Panc1 (cell line): ENCODE measurements at regions not wholly inside any gene's neighbourhood (a gene's known extent, or its start where the extent isn't known, plus 50 kb on each side); places are given as distances from the start of the nearest gene placed in this dataset.

ENCODE experiments used
- ATAC-seq: fragments of 200-7000 bp; cut with Tn5 transposase; 2 replicates; pipeline ENCODE4 v1.9.1; 2020; ENCODE audit warnings: mild to moderate bottlenecking, moderate library complexity
- BruUV-seq: library from RNA; stranded (reverse); fragments of 400-500 nt; replicated peaks from 2 replicates; lab custom pipeline; 2021; lab: Mats Ljungman, UMichigan
- CTCF ChIA-PET: fragments of 300-600 bp; sonication (Branson Sonifier 250); formaldehyde crosslinking; loops from one replicate; lab custom pipeline; 2022; ENCODE audit warnings: antibody characterized with exemption; lab: Charles Lee
- POLR2A ChIA-PET: fragments of 300-600 bp; sonication (Branson Sonifier 250); formaldehyde crosslinking; loops from one replicate; lab custom pipeline; 2022; ENCODE audit warnings: antibody characterized with exemption; lab: Charles Lee
- DNase-seq: peaks from one replicate; pipeline ENCODE4 v3.0.0-alpha.2; 2010; ENCODE audit warnings: low read depth, low spot score
- H3K27ac ChIP-seq: 2 replicates; pipeline ENCODE4 v1.5.1; 2011; ENCODE audit warnings: mild to moderate bottlenecking, low read length, inconsistent platforms
- H3K27me3 ChIP-seq: fragments of 200-500 bp; sonication (Bioruptor generic); 2 replicates; pipeline ENCODE4 v1.6.0; 2014; ENCODE audit warnings: low read length, inconsistent platforms; ENCODE audit not compliant: control insufficient read depth, insufficient read depth
- H3K36me3 ChIP-seq: fragments of 200-500 bp; sonication (Bioruptor generic); 2 replicates; pipeline ENCODE4 v1.5.1; 2014; ENCODE audit warnings: inconsistent platforms, mild to moderate bottlenecking, low read length, moderate library complexity; ENCODE audit not compliant: control insufficient read depth, insufficient read depth
- H3K4me1 ChIP-seq: 2 replicates; pipeline ENCODE4 v1.5.1; 2011; ENCODE audit warnings: inconsistent platforms, mild to moderate bottlenecking, low read length, moderate library complexity; ENCODE audit not compliant: control insufficient read depth, insufficient read depth
- H3K4me3 ChIP-seq, 2 experiments: 2 replicates each; pipeline ENCODE4 v1.5.1; 2011 to 2012; ENCODE audit warnings: low read depth in 2 of 2, low read length in 2 of 2, mild to moderate bottlenecking in 2 of 2, inconsistent platforms in 1 of 2, moderate library complexity in 1 of 2
- H3K9me3 ChIP-seq: fragments of 200-500 bp; sonication (Bioruptor generic); 2 replicates; pipeline ENCODE4 v1.5.1; 2014; ENCODE audit warnings: low read depth, mild to moderate bottlenecking, inconsistent platforms, low read length, moderate library complexity; ENCODE audit not compliant: control insufficient read depth, insufficient read depth
- CTCF ChIP-seq: fragments of 450-650 bp; IDR thresholded peaks from 2 replicates; pipeline ENCODE4 v1.5.1; 2017; ENCODE audit warnings: mild to moderate bottlenecking
- POLR2AphosphoS5 ChIP-seq: IDR thresholded peaks from 2 replicates; pipeline ENCODE4 v1.6.1; 2012; ENCODE audit warnings: mild to moderate bottlenecking, low read depth, low read length, moderate library complexity
- REST ChIP-seq, 2 experiments: IDR thresholded peaks; 2 replicates each; pipeline ENCODE4 v1.6.1; 2011 to 2012; ENCODE audit warnings: low read depth in 2 of 2, control low read depth in 1 of 2, low read length in 1 of 2, mild to moderate bottlenecking in 1 of 2, moderate library complexity in 1 of 2; ENCODE audit not compliant: insufficient read depth in 1 of 2
- SIN3A ChIP-seq: IDR thresholded peaks from 2 replicates; pipeline ENCODE4 v1.6.1; 2012; ENCODE audit warnings: low read depth, mild to moderate bottlenecking, low read length, moderate library complexity, borderline replicate concordance; ENCODE audit not compliant: insufficient read depth
- TCF7L2 ChIP-seq: IDR thresholded peaks from 2 replicates; pipeline ENCODE4 v1.6.1; 2011; ENCODE audit warnings: mild to moderate bottlenecking, low read depth, low read length, inconsistent platforms
- in situ Hi-C: cut with HindIII; loops from 2 replicates; pipeline ENCODE4 v1.10.0; 2016; ENCODE audit warnings: low sequenced_read_pairs, low pct_unique_long_range_greater_than_20kb
- intact Hi-C: fragments of 100-400 bp; cut with micrococcal nuclease; formaldehyde crosslinking; loops from one replicate; pipeline ENCODE4 v1.10.0; 2022; ENCODE audit not compliant: unreplicated experiment

GRCh38 chr7:47677664-47678063 is 95.8 kb upstream of the TNS3 start:
- POLR2A ChIA-PET, result no interaction called here
- intact Hi-C loops, result no loop called here
- no peak for DNase-seq

GRCh38 chr7:47677093-47677492 is 95.2 kb upstream of the TNS3 start:
- intact Hi-C loops (no loop called here), in situ Hi-C loops (no loop called here)
- H3K36me3 ChIP-seq, result no peaks in the 10 kb centered on the region
- no TSS peak for BruUV-seq
- ChIA-PET POLR2A (no interaction called here), CTCF (no interaction called here)
- no peak for TF ChIP-seq POLR2AphosphoS5
- TF ChIP-seq TCF7L2, result no peak
- no peak for TF ChIP-seq CTCF
- TF ChIP-seq REST (IDR thresholded peaks at IDR 0.05; ENCODE audit: insufficient read depth in 1 of 2, low read depth in 2 of 2, low read length in 1 of 2), result no peak
- no peak for TF ChIP-seq SIN3A
- H3K9me3 ChIP-seq, result peaks cover 7% of the 10 kb centered on the region
- H3K4me1 ChIP-seq, result peaks cover 31% of the 10 kb centered on the region
- no peak overlapping the region for H3K4me3 ChIP-seq
- H3K27me3 ChIP-seq, result no peaks in the 10 kb centered on the region
- DNase-seq (no peak), ATAC-seq (no peak)
- peak overlapping the region; percentile 76 for H3K27ac ChIP-seq

More at GRCh38 chr7:47677664-47678063, 95.8 kb upstream of the TNS3 start:
- Histone ChIP-seq H3K9me3 (peaks cover 7% of the 10 kb centered on the region), H3K36me3 (no peaks in the 10 kb centered on the region), H3K4me3 (no peak overlapping the region), H3K27me3 (no peaks in the 10 kb centered on the region), H3K4me1 (peaks cover 30% of the 10 kb centered on the region), H3K27ac (peak overlapping the region; percentile 76)
- BruUV-seq, result no TSS peak
- no peak for TF ChIP-seq REST (IDR thresholded peaks at IDR 0.05; ENCODE audit: insufficient read depth in 1 of 2, low read depth in 2 of 2, low read length in 1 of 2)
- TF ChIP-seq SIN3A, result no peak
- TF ChIP-seq POLR2AphosphoS5, result no peak
- no peak for TF ChIP-seq TCF7L2
- no peak for TF ChIP-seq CTCF
- no peak for ATAC-seq
- in situ Hi-C loops, result no loop called here
- CTCF ChIA-PET, result no interaction called here
